HK-2 (cell line): ENCODE measurements at regions not wholly inside any gene's neighbourhood (a gene's known extent, or its start where the extent isn't known, plus 50 kb on each side); places are given as distances from the start of the nearest gene placed in this dataset.

Source experiments
- DNase-seq: peaks from one replicate; pipeline ENCODE4 v3.0.0-alpha.2; 2018; ENCODE audit not compliant: unreplicated experiment

DNA sequence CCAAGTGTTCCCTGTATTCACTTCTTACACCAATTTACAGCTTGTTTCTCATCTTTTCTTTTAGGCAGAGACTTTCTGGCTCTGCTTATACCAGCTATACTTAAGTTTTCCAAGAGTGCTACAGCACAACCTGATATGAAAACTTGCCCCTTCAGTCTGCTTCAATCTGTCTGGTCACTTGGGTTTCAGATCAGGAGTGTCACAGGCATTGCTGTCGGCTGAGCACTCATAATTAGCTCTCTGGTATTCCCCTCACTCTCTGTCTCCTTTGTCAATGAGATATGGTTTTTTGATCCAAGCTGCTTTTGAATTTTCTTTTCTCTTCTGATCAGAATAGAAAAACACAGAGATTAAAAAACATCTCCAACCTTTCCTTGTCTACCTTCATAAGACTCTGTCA lies 194.9 kb upstream of the UMPS start:
- DNase-seq: no peak

- DNase-seq: no peak
These were observed 189.6 kb upstream of the UMPS start for GRCh38 chr3:124540550-124541211.

DNA sequence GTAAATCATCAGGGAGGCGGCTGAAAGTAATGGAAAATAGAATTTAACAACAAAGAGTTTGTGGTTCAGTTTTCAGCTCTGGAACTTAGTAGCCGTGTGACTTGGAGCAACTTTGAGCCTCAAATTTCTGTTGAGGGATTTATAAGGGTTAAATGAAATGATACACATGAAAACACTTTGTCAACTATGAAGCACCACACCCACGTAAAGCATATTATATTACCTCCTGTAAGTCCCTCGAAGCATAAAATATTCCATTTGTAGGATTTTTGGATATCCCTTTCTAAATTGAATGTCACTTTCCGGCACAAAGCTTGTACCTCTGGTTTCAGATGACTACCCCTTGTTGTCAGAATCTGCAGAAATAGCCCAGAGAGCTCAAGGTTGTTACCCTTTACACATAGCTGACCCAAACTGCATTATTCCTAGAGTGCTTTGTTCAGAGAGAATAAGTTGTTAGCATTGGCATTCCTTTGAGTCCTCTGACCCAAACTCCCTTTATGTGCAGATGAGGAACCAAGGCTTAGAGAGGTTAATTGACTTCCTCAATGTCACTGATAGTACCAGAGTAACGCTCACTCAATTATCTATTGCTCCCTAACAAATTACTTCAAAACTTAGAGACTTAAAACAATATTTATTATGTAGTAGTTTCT lies 187.9 kb upstream of the UMPS start:
- no peak for DNase-seq

DNA sequence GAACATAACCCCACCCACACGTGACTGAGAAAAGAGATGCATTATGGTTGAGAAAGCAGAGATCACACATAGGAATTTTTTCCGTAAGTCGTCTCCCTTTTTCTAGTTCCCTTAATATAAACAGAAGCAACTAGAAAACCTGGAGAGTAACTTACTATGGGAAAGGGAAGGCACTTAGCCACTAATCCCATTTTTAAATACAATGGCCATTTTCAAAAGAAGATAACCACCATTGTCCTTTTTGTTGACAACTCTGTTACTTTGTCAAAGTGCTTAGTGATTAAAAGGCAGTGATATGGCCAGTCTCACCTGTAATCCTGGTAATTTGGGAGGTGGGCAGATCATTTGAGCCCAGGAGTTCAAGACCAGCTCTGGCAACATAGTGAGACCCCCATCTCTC lies 184.4 kb upstream of the UMPS start:
- no peak for DNase-seq

DNA sequence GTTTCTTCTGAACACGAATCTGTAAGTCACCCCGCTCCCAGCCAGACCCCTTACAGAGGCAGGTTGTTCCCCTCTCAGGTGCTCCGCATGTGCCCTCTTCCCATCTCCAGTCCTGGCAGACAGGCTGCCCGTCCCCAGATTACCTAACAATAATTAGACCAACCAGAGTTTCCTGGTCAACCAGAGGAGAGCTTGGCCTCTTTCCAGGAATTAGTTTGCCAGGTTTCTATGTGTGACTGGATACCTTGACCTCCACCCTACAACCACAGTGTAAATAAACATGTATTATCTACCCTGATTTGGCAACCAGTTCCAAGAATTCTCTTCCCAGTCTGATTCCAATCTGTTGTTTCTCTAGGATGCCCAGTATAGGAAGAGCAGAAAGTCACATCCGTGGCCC lies 178.0 kb upstream of the UMPS start:
- peak; percentile 24 for DNase-seq

- no peak for DNase-seq
These were observed 177.1 kb upstream of the UMPS start for GRCh38 chr3:124553178-124553577.

DNA sequence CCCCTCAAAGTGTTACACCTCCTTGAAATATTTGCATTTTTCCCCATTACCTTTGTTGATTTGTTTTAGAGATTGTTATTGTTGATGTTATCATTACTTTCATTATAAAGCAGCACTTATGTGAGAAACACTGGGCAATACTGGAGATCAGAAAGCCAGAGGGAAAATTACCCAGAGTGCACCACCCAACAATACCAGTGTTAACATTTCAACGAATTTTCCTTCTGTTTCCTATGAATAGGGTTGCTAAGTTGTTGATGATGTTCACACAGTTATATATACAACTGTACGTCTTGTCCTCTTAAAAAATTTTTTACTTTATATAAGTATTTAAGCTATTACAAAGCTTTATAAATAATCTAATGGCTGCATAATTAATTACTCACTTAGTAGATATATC lies 173.6 kb upstream of the UMPS start:
- DNase-seq: no peak

DNA sequence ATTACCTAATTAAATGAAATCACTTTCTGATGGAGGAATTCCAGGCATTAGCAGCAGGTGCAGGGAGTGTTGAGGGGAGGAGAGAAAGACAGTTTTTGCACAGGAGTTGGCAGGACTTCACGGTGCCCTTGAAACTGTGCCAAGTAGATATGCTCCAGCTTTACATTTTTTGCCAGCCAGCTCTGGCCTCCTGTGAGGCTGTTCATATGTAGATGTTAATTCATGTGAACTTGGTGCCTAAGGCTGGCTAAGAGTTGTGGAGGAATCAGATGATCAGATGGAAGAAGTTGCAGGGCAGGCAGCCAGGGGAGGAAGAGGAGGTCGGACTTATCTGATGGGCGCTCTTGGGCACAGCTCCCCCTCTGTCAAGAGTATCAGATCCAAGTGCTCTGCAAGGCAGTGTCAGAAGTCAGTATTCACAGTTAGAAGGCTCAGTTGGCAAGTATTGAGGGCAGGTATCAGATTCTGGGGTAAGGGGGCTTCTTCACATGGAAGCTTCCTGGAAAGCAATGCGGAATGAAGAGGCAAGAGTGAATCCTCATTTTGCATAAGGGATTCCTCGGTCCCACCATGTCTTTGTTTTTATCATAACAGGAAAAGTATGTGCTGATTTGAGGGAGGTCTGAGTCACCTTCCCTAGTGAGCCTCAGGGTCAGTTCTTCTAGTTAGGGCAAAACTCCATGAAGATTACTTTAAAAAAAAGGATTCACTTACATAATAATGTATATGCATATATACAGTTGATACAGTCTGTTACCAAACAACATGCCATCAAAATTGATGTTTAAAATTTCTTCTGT lies 172.6 kb upstream of the UMPS start:
- DNase-seq: no peak

GRCh38 chr3:124558991-124559845 lies 171.0 kb upstream of the UMPS start:
- peak; percentile 82 for DNase-seq

GRCh38 chr3:124559846-124560574 lies 170.2 kb upstream of the UMPS start:
- peak; percentile 74 for DNase-seq

DNA sequence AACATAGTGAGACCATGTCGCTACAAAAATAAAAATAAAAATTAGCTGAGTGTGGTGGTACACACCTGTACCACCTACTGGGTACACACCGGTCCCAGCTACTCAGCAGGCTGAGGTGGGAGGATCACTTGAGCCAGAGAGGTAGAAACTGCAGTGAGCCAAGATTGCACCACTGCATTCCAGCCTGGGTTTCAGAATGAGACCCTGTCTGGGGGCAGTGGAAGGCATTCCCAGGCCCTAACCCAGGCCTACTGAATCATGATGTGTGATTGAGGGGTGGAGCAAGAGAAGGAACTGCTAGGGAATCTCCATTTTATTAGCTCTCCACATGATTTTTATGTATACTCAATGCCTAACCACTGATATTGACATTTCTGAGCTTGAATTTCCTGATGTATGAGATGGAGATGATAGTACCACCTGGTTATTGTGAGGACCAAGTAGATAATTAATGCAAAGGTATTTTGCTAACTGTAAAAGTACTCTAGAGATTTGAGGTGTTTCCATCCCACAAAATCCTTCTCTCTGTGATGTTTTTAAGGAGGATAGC lies 169.5 kb upstream of the UMPS start:
- DNase-seq: no peak

GRCh38 chr3:124562769-124563168 lies 167.5 kb upstream of the UMPS start:
- DNase-seq: no peak

DNA sequence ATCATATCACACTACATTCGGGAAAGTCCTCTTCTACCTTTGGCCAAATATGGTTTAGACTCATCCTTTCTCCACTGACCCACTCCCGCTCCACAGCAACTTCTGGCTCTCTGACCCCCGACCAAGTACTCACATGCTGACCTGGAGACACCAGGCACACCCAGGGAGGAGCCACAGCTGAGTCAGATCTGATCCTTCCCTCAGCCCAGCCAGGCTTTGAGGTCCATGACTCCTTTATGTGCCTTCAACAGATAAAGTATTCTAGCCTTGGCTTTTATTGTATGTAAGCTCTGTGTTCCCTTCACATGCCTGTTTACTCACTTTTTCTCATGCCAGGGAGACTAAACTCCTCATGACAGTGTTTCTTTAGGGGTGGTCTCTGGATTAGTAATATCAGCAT lies 166.9 kb upstream of the UMPS start:
- DNase-seq: no peak

DNA sequence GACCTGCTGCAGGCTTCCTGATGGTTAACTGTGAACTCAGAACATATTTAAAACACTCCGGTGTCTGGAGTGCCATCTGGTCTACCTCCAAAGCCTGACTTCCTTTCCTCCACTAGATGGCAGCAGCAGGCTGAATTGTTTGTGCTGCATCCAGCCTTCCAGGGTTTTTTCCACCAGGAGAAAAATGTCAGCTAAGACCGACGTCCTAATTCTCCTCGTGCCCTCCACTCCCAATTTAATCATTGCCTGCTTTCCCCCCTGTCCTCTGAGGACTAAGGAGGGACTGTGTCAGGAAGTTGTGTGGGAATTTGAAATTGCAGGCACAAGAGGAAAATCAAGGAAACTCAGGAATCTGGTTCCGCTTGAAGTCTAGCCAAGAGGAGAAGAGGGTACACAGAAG lies 165.2 kb upstream of the UMPS start:
- peak; percentile 77 for DNase-seq

DNA sequence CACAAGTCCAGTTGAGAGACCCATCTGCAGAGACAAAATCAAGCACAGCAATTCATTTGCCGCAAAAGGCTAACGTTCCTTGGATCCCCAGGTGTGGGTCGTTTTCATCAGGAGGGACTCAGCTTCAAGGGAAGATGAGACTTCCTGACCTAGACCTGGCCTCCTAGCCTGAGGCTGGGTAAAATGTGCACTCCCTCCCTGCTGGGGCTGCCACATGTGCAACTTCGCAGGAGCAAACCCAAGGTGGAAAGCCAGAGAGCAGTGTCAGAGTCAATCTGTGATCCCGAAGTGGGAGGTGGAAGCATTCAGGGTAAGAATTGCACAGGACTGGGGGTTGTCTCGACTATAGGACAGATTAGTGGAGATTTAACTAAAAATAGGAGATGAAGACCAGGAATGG lies 164.7 kb upstream of the UMPS start:
- no peak for DNase-seq

DNA sequence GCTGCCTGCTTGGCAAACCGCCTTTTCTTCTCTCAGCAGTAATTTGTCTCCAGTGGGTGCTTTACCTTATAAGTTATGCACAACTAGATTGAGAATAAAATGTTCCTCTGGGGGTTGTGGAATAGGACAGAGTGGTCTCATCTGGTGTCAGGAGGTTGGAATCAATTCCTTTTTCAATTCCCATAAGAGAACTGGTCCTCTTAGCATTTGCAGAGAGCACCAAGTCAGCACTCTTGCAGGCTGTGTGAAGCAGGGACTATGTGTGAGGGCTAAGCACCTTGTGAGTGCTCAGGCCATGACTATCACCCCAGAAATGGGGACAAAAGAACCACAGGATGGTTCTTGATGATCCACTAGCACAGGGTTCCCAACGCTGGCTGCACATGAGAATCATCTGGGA lies 163.6 kb upstream of the UMPS start:
- DNase-seq: no peak

DNA sequence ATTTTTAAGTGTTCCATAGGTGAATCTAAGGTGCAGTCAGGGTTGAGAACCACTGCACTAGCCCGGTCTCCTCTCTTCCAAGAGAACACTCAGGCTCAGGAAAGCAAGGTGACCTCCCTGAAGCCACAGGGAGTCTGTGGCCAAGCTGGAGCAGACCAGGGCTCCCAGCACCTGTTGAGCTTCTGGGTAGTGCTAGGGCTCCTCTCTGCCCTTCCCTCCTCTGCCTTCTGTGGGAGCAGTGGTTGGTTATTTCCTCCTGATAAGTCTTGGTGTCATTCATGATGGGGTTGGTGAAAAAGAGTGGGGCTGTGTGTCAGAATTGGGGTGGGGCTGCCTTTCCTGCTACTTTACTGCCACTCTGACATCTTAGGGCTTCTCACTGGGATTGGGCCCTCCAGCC lies 163.1 kb upstream of the UMPS start:
- no peak for DNase-seq

DNA sequence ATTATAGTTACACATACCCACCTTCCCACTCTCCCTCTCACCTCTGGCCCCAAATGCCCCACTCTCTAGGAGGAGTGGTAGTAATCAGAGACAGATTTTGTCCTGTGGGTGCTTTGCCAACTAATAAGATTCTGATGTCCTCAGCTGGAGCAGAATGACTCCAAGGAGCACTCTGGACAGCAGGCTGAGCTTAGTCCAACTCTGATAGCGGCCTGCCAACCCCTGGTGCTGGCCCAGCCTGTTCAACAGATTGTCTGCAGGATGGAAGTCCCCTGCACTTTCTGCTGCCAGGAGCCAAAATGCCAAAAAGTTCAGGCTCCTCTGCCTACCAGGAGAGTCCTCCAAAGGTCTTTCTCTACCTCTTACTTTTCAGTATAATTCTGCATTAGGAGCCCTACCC lies 160.5 kb upstream of the UMPS start:
- no peak for DNase-seq

GRCh38 chr3:124570232-124570631 lies 160.0 kb upstream of the UMPS start:
- DNase-seq: no peak

DNA sequence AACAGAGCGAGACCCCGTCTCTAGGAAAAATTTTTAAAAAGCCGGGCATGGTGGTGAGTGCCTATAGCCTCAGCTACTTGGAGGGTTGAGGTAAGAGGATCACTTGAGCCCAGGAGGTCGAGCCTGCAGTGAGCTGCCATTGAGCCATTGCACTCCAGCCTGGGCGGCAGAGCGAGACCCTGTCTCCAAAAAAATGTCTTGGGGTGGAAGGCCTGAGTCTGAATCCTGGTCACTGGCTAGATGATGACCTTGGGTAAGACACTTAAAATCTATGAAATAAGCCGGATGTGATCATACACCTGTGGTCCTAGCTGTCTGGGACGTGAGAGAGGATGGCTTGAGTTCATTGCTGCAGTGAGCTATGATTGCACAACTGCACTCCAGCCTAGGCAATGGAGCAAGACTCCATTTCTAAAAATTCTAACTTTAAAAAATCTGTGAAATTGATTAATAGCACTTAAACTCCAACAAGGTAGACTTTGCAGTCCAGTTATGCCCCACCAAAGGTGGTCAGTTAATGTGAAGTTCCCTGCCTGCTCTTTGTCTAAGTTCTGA lies 157.3 kb upstream of the UMPS start:
- DNase-seq: no peak

DNA sequence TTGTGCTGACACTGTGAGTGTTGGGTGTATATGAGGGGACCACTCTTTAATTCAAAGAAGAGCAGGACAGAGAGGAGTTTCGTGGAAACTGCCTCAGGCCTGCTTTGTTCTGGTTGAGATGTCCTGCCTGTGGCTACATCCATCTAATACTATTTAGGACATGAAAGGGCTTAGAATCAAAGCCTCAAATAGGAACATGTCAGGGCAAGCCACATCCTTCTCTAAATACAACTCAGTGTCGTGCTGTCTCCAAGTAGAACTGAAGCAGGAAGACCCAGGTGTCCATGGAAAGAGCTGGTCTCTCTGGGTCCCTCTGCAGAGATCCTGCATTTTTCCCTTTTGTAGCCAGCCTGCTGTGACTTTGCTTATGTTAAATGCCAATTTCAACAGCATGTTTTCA lies 156.2 kb upstream of the UMPS start:
- DNase-seq: no peak
